ENCODE measurements at regions not wholly inside any gene's neighbourhood (a gene's known extent, or its start where the extent isn't known, plus 50 kb on each side); places are given as distances from the start of the nearest gene placed in this dataset.

- no peak overlapping the region for H2BK5ac ChIP-seq (ENCODE audit: low read depth, low read length)
- H3K79me1 ChIP-seq (ENCODE audit: low read depth, low read length) = no peaks in the 10 kb centered on the region
- H3K4me1 ChIP-seq (replicated peaks in 1 of 4; ENCODE audit: control insufficient read depth in 3 of 4, insufficient read depth in 4 of 4, low read length in 3 of 4) = no peaks in the 10 kb centered on the region
- H3K36me3 ChIP-seq (ENCODE audit: control insufficient read depth in 2 of 4, insufficient read depth in 4 of 4, low read length in 3 of 4) = no peaks in the 10 kb centered on the region
- H2BK20ac ChIP-seq (ENCODE audit: low read length) = no peak overlapping the region
- H4K8ac ChIP-seq (ENCODE audit: extremely low read depth, insufficient read depth, low read length) = no peak overlapping the region
- WGBS, 2 experiments (ENCODE audit: extremely low coverage in 1 of 2, insufficient coverage in 1 of 2, insufficient read length in 1 of 2, insufficient replicate concordance in 2 of 2, low coverage in 1 of 2, low lambda C conversion rate in 2 of 2, missing lambda C conversion rate in 1 of 2) = 91% methylated on average over 1 of the region's 1 CpG; no CpG with 5 or more reads in 1 of the 2 experiments
- H4K91ac ChIP-seq (replicated peaks; ENCODE audit: insufficient read length, low read length) = no peak overlapping the region
- no peak overlapping the region for H3K4me2 ChIP-seq (ENCODE audit: insufficient read depth in 1 of 2, low read depth in 2 of 2, low read length in 2 of 2)
- no peak overlapping the region for H2AK5ac ChIP-seq (ENCODE audit: low read depth, low read length)
- no peak overlapping the region for H3K18ac ChIP-seq (ENCODE audit: extremely low read depth, low read length)
- ChIA-PET CTCF (ENCODE audit: partially characterized antibody) (no interaction called here), POLR2A (ENCODE audit: partially characterized antibody) (no interaction called here)
- no peak overlapping the region for H3K9ac ChIP-seq (replicated peaks in 1 of 4; ENCODE audit: extremely low read depth in 1 of 4, low read depth in 3 of 4, low read length in 3 of 4)
- H3K27me3 ChIP-seq (replicated peaks in 1 of 4; ENCODE audit: control insufficient read depth in 3 of 4, extremely low read depth in 1 of 4, insufficient read depth in 3 of 4, low read length in 3 of 4) = no peaks in the 10 kb centered on the region
- H3K56ac ChIP-seq (replicated peaks; ENCODE audit: insufficient read length, low read depth, low read length) = no peak overlapping the region
- no peak overlapping the region for H3K4ac ChIP-seq (replicated peaks; ENCODE audit: insufficient read length, low read depth, low read length)
- H4K20me1 ChIP-seq (replicated peaks in 1 of 2; ENCODE audit: control insufficient read depth in 1 of 2, insufficient read depth in 2 of 2, low read length in 2 of 2) = no peaks in the 10 kb centered on the region
- FAIRE-seq = no peak
- H3K79me2 ChIP-seq (ENCODE audit: control insufficient read depth in 1 of 2, insufficient read depth in 2 of 2, low read length in 2 of 2) = no peaks in the 10 kb centered on the region
- no peak for DNase-seq (ENCODE audit: low read depth in 1 of 2, low spot score in 2 of 2)
- TF ChIP-seq CHD2 (IDR thresholded peaks at IDR 0.05; ENCODE audit: low read length) (no peak), MAFK (IDR thresholded peaks at IDR 0.05; ENCODE audit: low read depth, low read length) (0 out of 2 replicates have a peak, but pooled peaks have one; percentile 14)
- no peaks in the 10 kb centered on the region for H3K23me2 ChIP-seq (ENCODE audit: low read depth, low read length)
- H3K27ac ChIP-seq (ENCODE audit: low read depth, low read length) = no peak overlapping the region
- no peaks in the 10 kb centered on the region for H3K9me3 ChIP-seq (ENCODE audit: insufficient read depth in 2 of 2, low read depth in 1 of 2, low read length in 1 of 2)
- H3K14ac ChIP-seq (ENCODE audit: insufficient read length) = no peak overlapping the region
- no peak overlapping the region for H2BK12ac ChIP-seq (ENCODE audit: low read depth, low read length)
- H2BK120ac ChIP-seq (replicated peaks; ENCODE audit: low read depth, low read length) = no peak overlapping the region
- H4K5ac ChIP-seq (ENCODE audit: insufficient read length, low read depth, low read length) = no peak overlapping the region
- H2BK15ac ChIP-seq (ENCODE audit: low read length) = no peak overlapping the region
- H2AFZ ChIP-seq (ENCODE audit: low read length) = no peak overlapping the region
- H3K23ac ChIP-seq (ENCODE audit: insufficient read length) = no peak overlapping the region
- no peak overlapping the region for H3K4me3 ChIP-seq (ENCODE audit: extremely low read depth in 1 of 4, insufficient read depth in 2 of 4, low read depth in 3 of 4, low read length in 4 of 4)
These were observed 1263.8 kb downstream of the ZPLD1 start for GRCh38 chr3:103698646-103699045.
